ENCODE measurements at regions not wholly inside any gene's neighbourhood (a gene's known extent, or its start where the extent isn't known, plus 50 kb on each side); places are given as distances from the start of the nearest gene placed in this dataset.
"Not testable (repeated sequence)": the region's sequence is repeated elsewhere in the genome, so short reads cannot be mapped to it uniquely, and the experiment has no call there.

DNA sequence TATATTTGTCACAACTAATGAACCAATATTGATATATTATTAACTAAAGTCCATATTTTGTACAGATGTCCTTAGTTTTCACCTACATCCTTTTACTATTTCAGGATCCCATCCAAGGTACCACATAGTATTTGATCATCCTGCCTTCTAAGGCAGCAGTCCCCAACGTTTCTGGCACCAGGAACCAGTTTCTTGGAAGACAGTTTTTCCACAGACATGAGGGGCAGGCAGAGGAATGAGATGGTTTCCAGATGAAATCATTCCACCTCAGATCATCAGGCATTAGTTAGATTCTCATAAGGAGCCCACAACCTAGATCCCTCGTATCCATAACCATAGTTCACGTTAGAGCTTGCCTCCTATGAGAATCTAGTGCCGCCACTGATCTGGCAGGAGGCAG lies 82.8 kb upstream of the BCL2L14 start:
- Histone ChIP-seq H3K36me3 (replicated peaks in 1 of 2) (no peaks in the 10 kb centered on the region), H3K27ac (no peak overlapping the region), H3K9me3 (replicated peaks in 1 of 3) (no peaks in the 10 kb centered on the region), H3K4me3 (no peak overlapping the region), H3K27me3 (no peaks in the 10 kb centered on the region), H3K4me1 (replicated peaks in 1 of 2) (no peaks in the 10 kb centered on the region)
- 65 to 89% (median 86%) methylated on average over 4 of the region's 4 CpGs for WGBS, 4 donors
- DNase-seq, result peak in 1 of 7 donors; percentile 6
- no peak for TF ChIP-seq POLR2A (IDR thresholded peaks at IDR 0.05)
- TF ChIP-seq, protein P1, sequence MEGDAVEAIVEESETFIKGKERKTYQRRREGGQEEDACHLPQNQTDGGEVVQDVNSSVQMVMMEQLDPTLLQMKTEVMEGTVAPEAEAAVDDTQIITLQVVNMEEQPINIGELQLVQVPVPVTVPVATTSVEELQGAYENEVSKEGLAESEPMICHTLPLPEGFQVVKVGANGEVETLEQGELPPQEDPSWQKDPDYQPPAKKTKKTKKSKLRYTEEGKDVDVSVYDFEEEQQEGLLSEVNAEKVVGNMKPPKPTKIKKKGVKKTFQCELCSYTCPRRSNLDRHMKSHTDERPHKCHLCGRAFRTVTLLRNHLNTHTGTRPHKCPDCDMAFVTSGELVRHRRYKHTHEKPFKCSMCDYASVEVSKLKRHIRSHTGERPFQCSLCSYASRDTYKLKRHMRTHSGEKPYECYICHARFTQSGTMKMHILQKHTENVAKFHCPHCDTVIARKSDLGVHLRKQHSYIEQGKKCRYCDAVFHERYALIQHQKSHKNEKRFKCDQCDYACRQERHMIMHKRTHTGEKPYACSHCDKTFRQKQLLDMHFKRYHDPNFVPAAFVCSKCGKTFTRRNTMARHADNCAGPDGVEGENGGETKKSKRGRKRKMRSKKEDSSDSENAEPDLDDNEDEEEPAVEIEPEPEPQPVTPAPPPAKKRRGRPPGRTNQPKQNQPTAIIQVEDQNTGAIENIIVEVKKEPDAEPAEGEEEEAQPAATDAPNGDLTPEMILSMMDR (IDR thresholded peaks at IDR 0.05), result no peak
- intact Hi-C loops (cut with DNase I), result no loop called here

DNA sequence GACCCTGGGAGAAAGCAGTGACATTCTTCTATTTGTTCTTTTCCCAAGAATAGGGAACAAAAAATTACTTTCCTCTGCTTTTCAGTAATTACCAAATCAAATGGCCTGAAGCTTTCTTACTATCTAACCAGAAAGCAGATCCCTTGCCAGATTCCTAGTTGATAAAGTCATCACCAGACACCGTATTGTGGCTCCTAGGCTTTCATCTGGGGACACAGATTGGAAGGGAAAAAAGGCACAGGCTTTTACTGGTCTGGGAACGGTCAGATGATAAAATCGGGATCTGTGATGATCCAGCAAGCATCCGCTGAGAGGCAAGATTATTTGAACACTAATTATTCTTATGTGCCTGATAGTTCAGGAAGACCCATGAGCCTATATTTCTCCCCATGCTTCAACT lies 79.1 kb upstream of the BCL2L14 start:
- no peak for DNase-seq
- Histone ChIP-seq H3K4me1 (replicated peaks in 1 of 2) (no peaks in the 10 kb centered on the region), H3K36me3 (replicated peaks in 1 of 2) (no peaks in the 10 kb centered on the region), H3K27ac (no peak overlapping the region), H3K9me3 (replicated peaks in 1 of 3) (no peaks in the 10 kb centered on the region), H3K4me3 (no peak overlapping the region), H3K27me3 (no peaks in the 10 kb centered on the region)
- WGBS, 4 donors, result 80 to 87% (median 85%) methylated on average over 4 of the region's 4 CpGs
- TF ChIP-seq POLR2A (IDR thresholded peaks at IDR 0.05), result no peak
- intact Hi-C loops (cut with DNase I), result no loop called here

DNA sequence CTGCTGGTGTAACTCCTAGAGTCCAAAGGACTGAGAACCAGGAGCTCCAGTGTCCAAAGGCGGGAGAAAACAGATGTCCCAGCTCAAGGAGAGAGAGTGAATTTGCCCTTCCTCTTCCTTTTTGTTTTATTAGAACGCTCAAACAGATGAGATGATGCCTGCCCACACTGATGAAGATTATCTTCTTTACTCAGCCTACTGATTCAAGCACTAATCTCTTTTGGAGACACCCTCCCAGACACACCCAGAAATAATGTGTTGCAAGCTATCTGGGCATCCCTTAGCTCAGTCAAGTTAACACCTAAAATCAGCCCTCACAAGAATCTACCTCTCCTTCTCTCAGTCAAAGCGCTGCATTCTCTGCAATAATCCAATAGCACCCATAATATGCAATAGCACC lies 78.2 kb upstream of the BCL2L14 start:
- TF ChIP-seq, protein P1 (IDR thresholded peaks at IDR 0.05), result no peak
- TF ChIP-seq POLR2A (IDR thresholded peaks at IDR 0.05), result no peak

DNA sequence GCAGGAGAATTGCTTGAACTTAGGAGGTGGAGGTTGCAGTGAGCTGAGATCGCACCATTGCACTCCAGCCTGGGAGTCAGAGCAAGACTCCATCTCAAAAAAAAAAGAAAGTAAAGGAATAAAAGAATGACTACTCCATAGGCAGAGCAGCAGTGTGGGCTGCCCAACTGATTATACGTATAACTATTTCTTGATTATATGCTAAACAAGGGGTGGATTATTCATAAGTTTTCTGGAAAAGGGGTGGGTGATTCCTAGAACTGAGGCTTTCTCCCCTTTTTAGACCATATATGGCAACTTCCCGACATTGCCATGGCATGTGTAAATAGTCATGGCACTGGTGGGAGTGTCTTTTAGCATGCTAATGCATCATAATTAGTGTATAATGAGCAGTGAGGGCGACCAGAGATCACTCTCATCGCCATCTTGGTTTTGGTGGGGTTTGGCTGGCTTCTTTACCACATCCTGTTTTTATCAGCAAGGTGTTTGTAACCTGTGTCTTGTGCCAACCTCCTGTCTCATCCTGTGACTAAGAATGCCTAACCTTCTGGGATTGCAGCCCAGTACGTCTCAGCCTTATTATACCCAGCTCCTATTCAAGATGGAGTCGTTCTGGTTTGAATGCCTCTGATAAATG lies 72.3 kb upstream of the BCL2L14 start:
- DNase-seq, result peak in 1 of 7 donors; percentile 24
- H3K4me3 ChIP-seq; H3K27me3 ChIP-seq; H3K27ac ChIP-seq; H3K4me1 ChIP-seq (replicated peaks in 1 of 2); intact Hi-C loops (cut with DNase I); H3K36me3 ChIP-seq (replicated peaks in 1 of 2); H3K9me3 ChIP-seq (replicated peaks in 1 of 3): not testable (repeated sequence)
- 76 to 85% (median 78%) methylated on average over 7 of the region's 7 CpGs for WGBS, 4 donors

More for the DNA sequence above, 78.2 kb upstream of the BCL2L14 start:
- no peaks in the 10 kb centered on the region for H3K36me3 ChIP-seq (replicated peaks in 1 of 2)
- H3K9me3 ChIP-seq (replicated peaks in 1 of 3), result no peaks in the 10 kb centered on the region
- DNase-seq, result peak in 1 of 7 donors; percentile 9
- no peak overlapping the region for H3K27ac ChIP-seq
- intact Hi-C loops (cut with DNase I), result no loop called here
- H3K4me1 ChIP-seq (replicated peaks in 1 of 2), result no peaks in the 10 kb centered on the region
- H3K4me3 ChIP-seq, result no peak overlapping the region
- H3K27me3 ChIP-seq, result no peaks in the 10 kb centered on the region
- WGBS, 4 donors, result 95 to 98% (median 96%) methylated on average over 3 of the region's 3 CpGs

DNA sequence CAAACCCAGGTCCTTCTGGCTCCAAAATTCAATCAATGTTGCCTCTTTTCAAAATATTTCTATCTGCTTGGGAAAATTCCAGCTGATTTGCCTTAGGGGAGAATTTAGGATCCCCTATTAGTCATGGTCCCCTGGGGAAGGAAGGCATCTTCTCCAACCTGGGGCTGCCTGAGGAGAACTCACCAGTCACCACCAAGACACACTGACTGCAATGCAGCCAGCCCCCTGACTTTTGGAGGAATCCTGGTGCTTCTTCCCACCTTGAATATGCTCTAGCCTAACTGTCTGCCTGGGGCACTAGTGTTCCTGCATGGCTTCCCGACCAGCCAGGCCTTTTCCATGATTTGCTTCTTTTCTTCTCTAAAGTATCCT lies 71.8 kb upstream of the BCL2L14 start:
- no peaks in the 10 kb centered on the region for H3K4me1 ChIP-seq (replicated peaks in 1 of 2)
- no peaks in the 10 kb centered on the region for H3K9me3 ChIP-seq (replicated peaks in 1 of 3)
- intact Hi-C loops (cut with DNase I), result no loop called here
- TF ChIP-seq, protein P1 (IDR thresholded peaks at IDR 0.05), result no peak
- TF ChIP-seq POLR2A (IDR thresholded peaks at IDR 0.05), result no peak
- 87 to 94% (median 89%) methylated on average over 1 of the region's 1 CpG for WGBS, 4 donors
- H3K27ac ChIP-seq, result no peak overlapping the region
- H3K4me3 ChIP-seq, result no peak overlapping the region
- H3K27me3 ChIP-seq, result no peaks in the 10 kb centered on the region
- no peaks in the 10 kb centered on the region for H3K36me3 ChIP-seq (replicated peaks in 1 of 2)
- DNase-seq, result peak in 1 of 7 donors; percentile 14
